Osteocyte (in vitro differentiated cells): ENCODE measurements at regions not wholly inside any gene's neighbourhood (a gene's known extent, or its start where the extent isn't known, plus 50 kb on each side); places are given as distances from the start of the nearest gene placed in this dataset.

ENCODE experiments used
- DNase-seq: peaks from one replicate; pipeline ENCODE4 v3.0.0; 2021; ENCODE audit warnings: mixed read lengths; ENCODE audit not compliant: unreplicated experiment; ENCODE audit errors: extremely low spot score
- H3K27ac Mint-ChIP-seq: one replicate; pipeline ENCODE4 v1.8.0; 2021; ENCODE audit warnings: mild to moderate bottlenecking, mixed read lengths; ENCODE audit not compliant: unreplicated experiment
- H3K27me3 Mint-ChIP-seq: one replicate; pipeline ENCODE4 v1.8.0; 2021; ENCODE audit warnings: mixed read lengths; ENCODE audit not compliant: unreplicated experiment
- H3K36me3 Mint-ChIP-seq: one replicate; pipeline ENCODE4 v1.8.0; 2021; ENCODE audit warnings: mixed read lengths; ENCODE audit not compliant: unreplicated experiment
- H3K4me1 Mint-ChIP-seq: one replicate; pipeline ENCODE4 v1.8.0; 2021; ENCODE audit warnings: mixed read lengths; ENCODE audit not compliant: unreplicated experiment
- H3K4me3 Mint-ChIP-seq: one replicate; pipeline ENCODE4 v1.8.0; 2021; ENCODE audit warnings: mild to moderate bottlenecking, moderate library complexity, mixed read lengths; ENCODE audit not compliant: unreplicated experiment
- H3K9me3 Mint-ChIP-seq: one replicate; pipeline ENCODE4 v1.8.0; 2021; ENCODE audit warnings: mixed read lengths; ENCODE audit not compliant: unreplicated experiment
- CTCF ChIP-seq: fragments of 200-600 bp; sonication (generic); IDR thresholded peaks from 2 replicates; pipeline ENCODE4 v1.5.0; 2021; ENCODE audit warnings: antibody characterized with exemption, mild to moderate bottlenecking, moderate library complexity

GRCh38 chr1:221166559-221167318 lies 287.5 kb downstream of the HLX start:
- DNase-seq = no peak
- Mint-ChIP-seq H3K36me3 (no peaks in the 10 kb centered on the region), H3K27me3 (peaks cover 8% of the 10 kb centered on the region), H3K4me1 (peaks cover 2% of the 10 kb centered on the region), H3K4me3 (no peak overlapping the region), H3K9me3 (peaks cover 5% of the 10 kb centered on the region), H3K27ac (no peak overlapping the region)
- TF ChIP-seq CTCF = no peak

- no peaks in the 10 kb centered on the region for H3K36me3 Mint-ChIP-seq
- H3K4me3 Mint-ChIP-seq = no peak overlapping the region
- TF ChIP-seq CTCF = no peak
- H3K27me3 Mint-ChIP-seq = peaks cover 11% of the 10 kb centered on the region
- peaks cover 8% of the 10 kb centered on the region for H3K9me3 Mint-ChIP-seq
- no peaks in the 10 kb centered on the region for H3K4me1 Mint-ChIP-seq
- no peak overlapping the region for H3K27ac Mint-ChIP-seq
- DNase-seq = no peak
Measured at GRCh38 chr1:221169447-221169889, 290.2 kb downstream of the HLX start.

GRCh38 chr1:221170171-221170570 lies 290.9 kb downstream of the HLX start:
- Mint-ChIP-seq H3K27me3 (peaks cover 18% of the 10 kb centered on the region), H3K4me1 (no peaks in the 10 kb centered on the region), H3K36me3 (no peaks in the 10 kb centered on the region), H3K9me3 (peaks cover 8% of the 10 kb centered on the region), H3K27ac (no peak overlapping the region), H3K4me3 (no peak overlapping the region)
- no peak for TF ChIP-seq CTCF
- DNase-seq = no peak

- Mint-ChIP-seq H3K27me3 (peaks cover 26% of the 10 kb centered on the region), H3K4me1 (no peaks in the 10 kb centered on the region), H3K4me3 (no peak overlapping the region), H3K27ac (no peak overlapping the region), H3K9me3 (peaks cover 8% of the 10 kb centered on the region), H3K36me3 (no peaks in the 10 kb centered on the region)
- TF ChIP-seq CTCF = no peak
- DNase-seq = no peak
Measured at GRCh38 chr1:221171768-221172167, 292.5 kb downstream of the HLX start.

GRCh38 chr1:221172841-221173240 lies 293.6 kb downstream of the HLX start:
- H3K4me3 Mint-ChIP-seq = no peak overlapping the region
- no peak overlapping the region for H3K27ac Mint-ChIP-seq
- H3K9me3 Mint-ChIP-seq = peaks cover 8% of the 10 kb centered on the region
- TF ChIP-seq CTCF = no peak
- peaks cover 26% of the 10 kb centered on the region for H3K27me3 Mint-ChIP-seq
- no peaks in the 10 kb centered on the region for H3K4me1 Mint-ChIP-seq
- no peaks in the 10 kb centered on the region for H3K36me3 Mint-ChIP-seq
- no peak for DNase-seq
